Medulla oblongata (tissue), 1 donor: ENCODE measurements at regions not wholly inside any gene's neighbourhood (a gene's known extent, or its start where the extent isn't known, plus 50 kb on each side); places are given as distances from the start of the nearest gene placed in this dataset.
A peak's percentile ranks its signal among the peaks of the same experiment; 100 is the strongest.

Source experiments
- DNase-seq: peaks from one replicate; pipeline ENCODE4 v3.0.0-alpha.2; 2015; ENCODE audit errors: extremely low spot score

DNA sequence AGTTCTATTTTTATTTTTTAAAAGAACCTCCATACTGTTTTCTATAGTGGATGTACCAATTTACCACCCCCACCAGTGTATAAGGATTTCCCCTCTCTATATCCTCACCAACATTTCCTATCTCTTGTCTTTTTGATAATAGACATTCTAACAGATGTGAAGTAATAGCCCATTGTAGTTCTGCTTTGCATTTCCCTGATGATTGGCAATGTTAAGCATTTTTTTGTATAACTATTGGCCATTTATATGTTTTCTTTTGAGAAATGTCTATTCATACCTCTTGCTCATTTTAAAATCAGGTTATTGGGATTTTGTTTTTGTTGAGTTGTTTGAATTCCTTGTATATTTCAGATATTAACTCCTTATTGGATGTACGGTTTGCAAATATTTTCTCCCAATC lies 251.1 kb upstream of the HTR2C start:
- DNase-seq: no peak

DNA sequence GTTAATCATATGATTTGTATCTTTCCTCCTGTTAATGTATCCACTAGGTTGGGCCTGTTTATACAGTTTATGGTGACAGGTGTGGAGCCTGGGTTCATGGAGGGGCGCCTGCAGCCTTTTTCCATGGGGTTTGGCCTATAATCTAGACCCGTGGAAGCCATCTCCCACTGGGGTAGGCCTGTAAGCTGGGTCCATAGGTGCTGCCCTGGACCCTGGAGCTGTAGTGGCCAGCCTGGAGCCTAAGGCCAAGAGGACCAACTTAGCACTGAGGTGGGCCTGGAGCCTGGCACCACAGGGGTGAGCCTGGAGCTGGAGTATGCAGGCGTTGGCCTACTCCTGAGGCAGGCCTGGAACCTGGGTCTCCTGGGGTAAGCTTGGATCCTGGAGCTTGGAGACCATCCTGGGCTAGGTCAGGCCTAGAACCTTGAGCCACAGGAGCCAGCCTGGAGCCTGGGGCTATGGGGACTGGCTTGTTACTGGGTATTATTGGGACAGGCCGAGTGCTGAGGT lies 249.4 kb upstream of the HTR2C start:
- DNase-seq: no peak

DNA sequence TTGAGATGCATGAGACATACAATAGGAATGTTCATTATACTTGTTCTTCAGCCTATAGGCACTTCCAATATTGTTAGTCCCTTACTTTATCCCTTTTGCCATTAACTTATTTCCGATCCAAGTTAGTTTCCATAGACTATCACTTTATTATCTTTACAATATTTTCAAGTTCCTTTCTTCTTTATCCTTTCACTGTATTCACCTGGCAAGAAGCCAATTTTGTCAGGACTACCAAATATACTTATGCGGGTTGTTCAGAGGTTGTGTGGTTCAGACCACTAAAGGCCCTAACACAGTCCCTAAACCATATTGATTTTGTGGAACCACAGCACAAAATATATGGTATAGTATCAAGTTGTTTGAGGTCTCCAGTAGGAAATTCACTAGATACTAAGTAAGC lies 245.0 kb upstream of the HTR2C start:
- DNase-seq: no peak

DNA sequence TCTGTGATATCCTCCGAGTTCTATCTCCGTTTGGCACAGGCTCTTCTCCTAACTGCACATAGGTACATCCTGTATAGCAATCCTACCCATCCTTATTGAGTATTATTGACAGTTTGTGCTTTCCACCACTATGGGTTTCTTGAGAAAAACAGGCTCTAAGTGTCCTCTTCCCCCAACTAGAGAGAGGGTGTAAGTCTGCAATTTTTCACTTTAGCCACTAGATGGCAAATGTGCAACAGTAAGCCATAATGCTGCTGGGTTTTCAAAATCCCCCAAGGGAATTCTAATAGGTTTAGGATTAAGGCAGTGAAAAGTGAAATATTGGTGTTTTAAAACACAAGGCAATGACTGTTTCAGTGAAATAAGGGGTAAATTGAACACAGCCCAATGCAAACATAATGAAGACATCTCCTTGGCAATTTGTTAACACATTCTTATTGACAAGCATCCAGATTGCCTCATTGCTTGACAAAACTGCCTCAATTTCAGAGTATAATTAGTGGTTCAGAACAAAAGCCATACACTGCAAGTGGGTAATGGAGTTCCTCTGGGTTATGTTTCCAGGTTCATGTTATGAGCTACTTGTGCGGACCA lies 239.0 kb upstream of the HTR2C start:
- DNase-seq: peak; percentile 8

DNA sequence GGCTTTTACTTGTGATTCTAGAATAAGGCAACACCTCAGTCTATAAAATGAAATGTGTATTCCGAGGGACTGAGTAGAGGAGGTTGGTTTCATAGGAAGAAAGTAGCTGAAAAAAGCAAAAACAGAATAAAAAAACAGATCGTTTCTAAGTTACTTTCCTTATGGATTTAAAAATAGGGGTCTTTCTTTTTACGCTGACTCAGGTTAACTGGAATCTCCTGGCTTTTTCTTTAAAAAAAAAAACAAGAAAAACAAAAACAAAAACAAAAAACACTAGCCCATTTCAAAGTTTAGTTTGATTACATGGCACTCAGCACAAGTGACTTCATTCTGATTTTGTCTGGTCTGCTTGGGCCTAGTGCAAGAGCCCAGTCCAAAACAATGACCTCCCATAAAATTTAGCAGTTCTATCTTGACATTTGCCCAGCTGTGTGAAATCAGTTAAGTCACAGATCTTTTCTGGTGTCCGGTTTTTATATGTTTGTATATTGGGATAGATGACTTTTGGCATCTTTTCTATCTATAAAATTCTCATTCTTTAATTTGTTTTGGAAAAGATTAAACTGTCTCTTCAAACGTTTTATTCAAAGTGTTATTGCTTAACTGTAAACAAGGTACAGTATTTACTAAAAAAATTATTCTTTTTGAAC lies 222.7 kb upstream of the HTR2C start:
- DNase-seq: no peak

DNA sequence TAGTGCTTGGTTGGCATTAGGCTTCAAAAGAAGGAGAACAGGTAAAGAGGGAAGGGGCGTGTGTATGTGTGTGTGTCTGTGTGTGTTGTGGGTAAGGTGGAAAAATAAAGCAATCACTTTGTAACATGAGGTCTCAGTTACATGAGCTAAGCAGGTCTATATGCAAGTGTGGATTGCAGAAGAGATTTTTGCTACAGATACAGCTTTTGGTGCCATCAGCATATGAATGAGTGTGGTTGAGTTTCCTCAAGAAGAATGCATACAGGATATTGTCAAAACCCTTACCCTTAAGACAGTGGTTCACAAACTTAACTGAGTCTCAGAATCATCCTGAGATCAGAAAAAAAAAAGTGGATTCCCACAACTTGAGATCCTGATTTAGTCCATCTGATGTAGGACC lies 220.5 kb upstream of the HTR2C start:
- no peak for DNase-seq

DNA sequence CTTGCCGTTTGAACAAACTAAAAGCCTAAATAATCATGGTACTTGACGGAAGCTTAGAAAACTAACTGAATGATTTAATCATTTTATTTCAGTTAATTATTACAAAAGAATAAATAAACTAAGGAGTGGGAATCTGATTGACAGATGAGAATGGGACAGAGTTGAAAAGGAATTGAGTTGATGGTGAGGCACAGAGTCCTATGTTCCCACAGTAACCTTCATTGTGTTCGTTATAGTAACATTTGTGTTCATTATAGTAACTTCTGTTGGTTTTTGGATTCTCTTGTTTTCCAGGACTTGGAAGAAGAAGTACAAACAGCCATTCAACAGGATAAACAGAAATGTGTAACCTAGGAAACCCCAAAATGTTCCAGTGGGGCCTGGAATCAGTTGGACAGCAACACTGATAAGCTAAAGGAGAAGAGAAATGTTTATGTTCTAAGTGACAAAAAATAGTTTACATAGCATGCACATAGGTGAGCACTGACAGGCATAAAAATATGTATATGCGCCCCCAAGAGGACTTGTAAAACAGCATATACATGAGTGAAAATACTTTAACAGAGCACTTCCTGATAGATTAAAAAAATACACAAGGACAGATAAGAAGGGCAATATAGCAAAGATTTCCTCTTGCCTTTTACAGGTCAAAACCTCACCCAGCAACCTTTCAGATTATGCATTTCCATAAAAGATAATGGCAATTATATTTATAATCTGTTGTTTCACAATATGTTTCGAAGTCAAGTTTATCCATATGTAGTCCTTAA lies 218.6 kb upstream of the HTR2C start:
- DNase-seq: no peak

DNA sequence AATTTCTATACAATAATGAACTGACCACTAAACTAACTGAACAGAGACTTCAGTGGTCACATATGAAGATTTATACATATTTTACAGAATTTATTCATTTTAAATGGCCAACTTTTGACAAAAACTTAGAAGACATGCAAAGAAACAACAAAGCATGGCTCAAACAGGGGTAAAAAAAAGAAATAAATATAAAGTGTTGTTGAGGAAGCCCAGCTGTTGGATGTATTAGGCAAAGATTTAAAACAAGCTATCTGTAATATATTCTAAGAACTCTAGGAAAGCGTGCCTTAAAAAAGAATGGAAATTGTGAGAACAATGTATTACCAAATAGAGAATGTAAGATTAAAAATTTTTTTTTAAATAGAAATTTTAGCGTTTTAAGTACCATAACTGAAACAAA lies 210.9 kb upstream of the HTR2C start:
- no peak for DNase-seq

DNA sequence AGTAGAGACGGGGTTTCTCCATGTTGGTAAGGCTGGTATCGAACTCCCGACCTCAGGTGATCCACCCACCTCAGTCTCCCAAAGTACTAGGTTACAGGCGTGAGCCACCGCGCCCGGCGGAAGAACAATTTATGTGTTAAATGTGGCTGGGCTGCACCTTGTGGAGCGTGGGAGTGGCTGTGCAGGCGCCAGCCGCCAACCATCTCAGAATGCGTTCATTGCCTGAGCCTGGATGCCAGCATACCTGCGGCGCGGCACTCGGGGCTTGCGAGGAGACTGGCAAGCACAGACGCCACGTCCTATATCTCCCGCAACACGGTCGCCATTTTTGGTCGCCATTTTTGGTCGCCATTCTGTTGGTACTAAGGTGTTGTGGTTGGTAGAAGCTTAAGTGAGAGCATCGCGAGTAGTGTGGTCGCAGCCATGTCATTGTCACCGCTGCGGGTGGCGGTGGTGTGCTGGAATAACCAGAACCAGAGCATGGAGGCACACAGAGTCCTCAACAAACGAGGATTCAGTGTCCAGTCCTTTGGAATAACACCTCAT lies 193.6 kb upstream of the HTR2C start:
- no peak for DNase-seq
